NCI-H2196 treated with DMSO at 0.1 percent for 48 hours (cell line): ENCODE measurements at regions not wholly inside any gene's neighbourhood (a gene's known extent, or its start where the extent isn't known, plus 50 kb on each side); places are given as distances from the start of the nearest gene placed in this dataset.
"Not testable (repeated sequence)": the region's sequence is repeated elsewhere in the genome, so short reads cannot be mapped to it uniquely, and the experiment has no call there.

Experiments
- DNase-seq: peaks from one replicate; lab custom pipeline; 2025; ENCODE audit not compliant: unreplicated experiment; lab: John Stamatoyannopoulos, UW

- DNase-seq, result no peak
These were observed 975.4 kb downstream of the ZPLD1 start for GRCh38 chr3:103410231-103410630.

GRCh38 chr3:103421460-103421859 lies 986.6 kb downstream of the ZPLD1 start:
- no peak for DNase-seq

- DNase-seq, result no peak
These were observed 1003.1 kb downstream of the ZPLD1 start for GRCh38 chr3:103437883-103438282.

GRCh38 chr3:103440539-103441203 lies 1005.9 kb downstream of the ZPLD1 start:
- no peak for DNase-seq

DNA sequence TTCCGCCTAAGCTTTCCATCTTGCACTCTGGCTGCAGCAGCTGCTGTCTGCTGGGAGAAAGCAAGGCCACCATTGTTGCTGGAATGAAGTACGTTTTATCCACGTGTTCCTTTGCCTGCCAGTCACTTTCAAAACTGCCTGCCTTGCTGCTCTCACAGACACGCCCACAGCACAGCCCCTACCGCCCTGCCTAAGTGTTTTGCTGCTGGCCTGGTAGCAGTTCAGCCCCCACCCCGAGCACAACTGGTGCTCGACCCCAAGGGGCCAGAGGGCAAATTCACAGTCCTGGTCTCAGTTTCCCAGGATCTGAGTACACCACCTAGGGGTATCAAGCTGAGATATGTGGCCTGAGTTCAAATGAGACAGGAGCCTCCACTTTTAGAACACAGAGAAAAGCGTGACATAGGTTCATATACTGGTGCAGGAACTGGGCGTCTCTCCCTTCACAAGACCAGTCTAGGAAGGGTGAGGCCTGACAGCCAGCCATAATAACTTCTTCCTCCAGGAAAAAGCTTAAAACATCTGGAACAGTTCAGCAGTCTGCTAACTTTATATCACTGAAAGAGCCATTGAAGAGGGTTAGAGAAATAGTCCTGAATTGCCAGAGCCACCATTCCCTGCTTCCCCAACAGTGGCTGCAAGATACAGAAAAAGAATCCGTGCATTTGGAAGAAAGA lies 1012.3 kb downstream of the ZPLD1 start:
- no peak for DNase-seq

DNA sequence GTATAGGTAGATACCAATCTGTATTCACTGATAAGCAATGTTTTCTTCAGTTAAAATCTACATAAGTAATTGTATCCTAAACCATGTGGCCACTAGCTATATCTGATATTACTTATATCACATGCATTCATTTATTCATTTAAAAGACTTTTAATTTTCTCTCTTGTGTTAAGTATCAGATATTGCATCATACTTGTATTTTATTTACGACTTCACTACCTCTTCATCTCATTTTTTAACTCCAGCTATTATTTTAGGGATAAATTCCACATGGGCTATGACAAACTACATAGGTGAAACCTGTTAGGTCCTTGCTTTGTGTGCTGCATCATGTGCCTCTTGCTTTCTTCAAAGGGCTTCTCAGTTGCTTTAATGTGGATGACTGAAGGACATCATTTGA lies 1018.3 kb downstream of the ZPLD1 start:
- no peak for DNase-seq

DNA sequence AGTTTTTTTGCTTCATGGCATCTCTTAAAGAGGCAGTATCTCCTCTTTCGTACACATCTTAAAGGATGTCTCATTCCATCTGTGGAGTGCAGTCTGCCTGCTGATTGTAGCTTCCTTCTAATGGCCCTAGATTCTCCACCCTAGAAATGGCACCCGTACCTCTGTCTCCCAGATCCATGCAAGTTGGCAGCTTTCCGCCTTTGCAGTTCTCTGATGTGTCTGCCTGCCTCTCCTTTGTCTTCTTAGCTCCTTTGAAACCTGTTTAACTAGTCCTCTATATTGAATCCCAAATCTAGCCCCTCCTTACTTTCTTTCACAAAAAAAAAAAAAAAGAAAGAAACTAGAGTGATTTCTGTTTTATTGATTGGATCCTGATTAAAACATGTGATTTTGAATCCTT lies 1025.0 kb downstream of the ZPLD1 start:
- no peak for DNase-seq

DNA sequence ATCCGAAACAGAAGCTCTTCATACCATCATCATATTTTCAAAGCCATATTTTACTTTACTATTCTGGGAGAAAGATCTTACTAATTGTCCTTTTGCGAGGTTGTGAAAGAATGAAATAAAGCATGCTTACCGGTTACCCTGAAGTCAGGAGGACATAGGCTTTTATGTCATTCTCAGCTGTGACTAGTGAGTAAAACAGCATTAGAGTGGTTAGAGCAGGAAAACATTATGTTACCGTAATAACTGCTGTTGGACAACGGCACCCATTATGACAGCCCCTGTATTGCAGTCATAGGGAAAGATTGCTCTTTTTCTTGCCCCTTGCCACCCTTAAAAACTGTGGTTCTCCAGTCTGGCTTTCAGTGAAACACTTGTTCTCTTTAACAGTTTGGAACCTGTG lies 1035.7 kb downstream of the ZPLD1 start:
- no peak for DNase-seq

DNA sequence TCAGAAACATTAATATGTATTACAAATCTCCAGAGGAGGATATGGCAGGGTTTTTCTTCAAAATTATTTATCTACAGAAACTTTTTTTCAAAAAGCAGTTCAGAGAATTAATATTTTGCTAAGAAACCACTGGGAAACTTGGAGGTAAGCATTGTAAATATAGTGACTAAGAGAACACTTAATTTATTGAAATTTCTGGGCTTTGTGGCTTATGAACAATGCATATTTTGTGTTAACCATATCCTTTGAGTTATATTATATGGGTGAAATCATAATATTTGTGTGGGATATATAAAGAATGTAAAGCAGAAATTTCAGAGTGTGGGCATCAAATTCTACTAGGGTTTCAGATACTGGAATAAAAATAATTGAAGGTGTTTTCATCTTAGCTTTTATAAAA lies 1059.2 kb downstream of the ZPLD1 start:
- no peak for DNase-seq

GRCh38 chr3:103494512-103494911 lies 1059.7 kb downstream of the ZPLD1 start:
- no peak for DNase-seq

DNA sequence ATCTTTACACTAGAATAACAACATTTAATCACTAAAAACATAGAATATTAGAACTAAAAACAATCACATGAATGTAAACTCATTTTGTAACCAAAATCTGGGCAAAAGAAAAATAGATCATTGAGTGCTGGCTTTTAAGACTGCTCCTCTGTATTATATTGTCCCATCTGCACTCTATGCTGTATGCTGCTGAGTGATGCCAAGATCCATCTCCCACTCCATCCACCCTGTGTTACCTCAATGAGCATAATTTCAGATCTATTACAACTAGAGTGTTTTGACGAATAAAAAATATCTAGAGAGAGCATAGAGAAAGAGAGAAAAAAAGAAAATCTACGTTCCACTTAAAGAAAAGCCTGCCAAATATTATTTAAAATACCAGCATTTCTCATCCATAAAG lies 1060.4 kb downstream of the ZPLD1 start:
- DNase-seq, result no peak

DNA sequence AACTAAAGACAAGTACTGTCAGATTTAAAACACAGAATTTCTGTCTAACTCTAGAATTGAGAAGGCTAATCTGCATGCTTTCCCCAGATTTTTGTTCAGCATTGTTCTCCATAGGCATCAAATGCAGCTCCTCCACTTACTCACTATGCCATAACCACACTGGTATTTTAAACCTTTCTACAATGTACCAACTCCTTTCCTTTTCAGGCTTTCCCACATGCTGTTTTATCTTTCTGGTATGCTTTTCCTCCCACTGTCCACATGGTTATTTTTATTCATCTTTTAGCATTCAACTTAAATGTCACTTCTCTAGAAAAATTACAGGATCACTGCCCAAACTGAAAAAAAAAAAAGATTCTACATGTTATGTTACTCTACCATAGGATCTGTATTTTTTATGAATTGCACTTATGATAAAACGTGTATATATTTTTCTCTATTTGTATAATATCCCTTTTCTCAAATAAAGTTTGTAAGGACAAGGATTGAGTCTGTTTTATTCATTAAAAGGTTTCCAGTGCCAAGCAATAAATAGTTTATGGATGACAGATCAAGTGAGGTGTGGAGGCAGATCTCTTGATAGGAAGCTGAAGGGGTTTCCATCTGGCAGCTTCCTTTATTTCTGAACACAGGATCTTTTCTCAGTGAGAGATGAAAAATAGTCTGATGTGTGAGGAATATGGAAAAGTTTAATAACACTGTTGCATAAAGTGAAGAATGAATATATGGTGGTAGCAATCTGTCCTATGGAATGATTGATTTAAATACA lies 1064.5 kb downstream of the ZPLD1 start:
- no peak for DNase-seq

DNA sequence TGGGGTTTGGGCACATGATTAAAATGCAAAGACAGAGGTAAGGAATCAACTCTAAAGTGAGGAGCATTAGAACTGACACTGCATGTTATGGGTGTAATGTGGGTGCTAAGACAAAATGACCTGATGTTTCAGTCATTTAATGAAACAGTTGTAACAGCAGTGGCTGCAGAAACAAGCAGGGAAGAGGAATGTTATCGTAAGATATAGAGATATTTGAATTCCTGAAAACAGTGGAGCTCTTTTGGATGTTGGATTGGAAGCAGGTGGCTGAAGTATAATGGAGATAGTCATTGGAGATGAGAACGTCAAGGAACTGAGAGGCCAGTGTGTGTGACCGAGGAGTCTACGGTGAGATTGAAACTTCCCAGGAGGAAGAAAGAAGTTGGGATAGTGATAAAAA lies 1065.2 kb downstream of the ZPLD1 start:
- no peak for DNase-seq

DNA sequence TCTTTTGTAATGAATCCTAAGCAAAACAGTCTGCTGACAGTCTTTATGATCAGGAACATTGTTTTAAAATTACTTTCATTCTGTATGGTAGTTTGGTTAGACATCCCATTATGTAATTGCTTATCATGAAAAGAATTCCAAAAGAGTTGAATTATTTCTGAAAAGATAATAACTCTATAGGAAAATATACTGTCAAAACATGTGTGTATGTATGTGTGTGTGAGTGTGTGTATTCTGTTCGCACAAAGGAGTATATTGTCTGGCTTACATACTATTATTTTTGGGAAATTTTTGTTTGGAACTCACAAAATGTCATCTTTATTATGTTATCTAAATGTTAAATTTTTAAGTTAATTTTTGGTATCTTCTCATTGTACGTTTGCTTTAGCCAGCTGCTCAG lies 1075.9 kb downstream of the ZPLD1 start:
- DNase-seq, result no peak

- DNase-seq, result no peak
These were observed 1077.1 kb downstream of the ZPLD1 start for GRCh38 chr3:103511891-103512290.

DNA sequence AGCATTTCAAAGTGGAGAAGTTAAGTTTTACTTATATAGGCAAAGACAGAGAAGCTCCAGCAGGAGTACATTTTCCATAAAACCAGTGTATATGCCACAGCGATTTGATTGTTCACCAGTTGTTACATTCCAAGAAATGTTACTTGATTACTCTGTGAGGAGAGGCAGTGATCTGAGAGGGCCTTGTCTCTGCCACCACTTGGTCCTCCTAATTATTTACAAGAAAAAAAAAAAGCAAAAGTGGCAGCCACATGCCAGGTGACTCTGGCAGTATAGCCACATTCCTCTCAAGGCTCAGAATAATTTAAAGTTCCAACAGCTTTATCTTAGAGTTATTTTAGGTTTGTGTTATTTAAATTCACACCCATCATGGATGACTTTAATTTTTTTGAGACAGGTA lies 1077.8 kb downstream of the ZPLD1 start:
- DNase-seq, result no peak

DNA sequence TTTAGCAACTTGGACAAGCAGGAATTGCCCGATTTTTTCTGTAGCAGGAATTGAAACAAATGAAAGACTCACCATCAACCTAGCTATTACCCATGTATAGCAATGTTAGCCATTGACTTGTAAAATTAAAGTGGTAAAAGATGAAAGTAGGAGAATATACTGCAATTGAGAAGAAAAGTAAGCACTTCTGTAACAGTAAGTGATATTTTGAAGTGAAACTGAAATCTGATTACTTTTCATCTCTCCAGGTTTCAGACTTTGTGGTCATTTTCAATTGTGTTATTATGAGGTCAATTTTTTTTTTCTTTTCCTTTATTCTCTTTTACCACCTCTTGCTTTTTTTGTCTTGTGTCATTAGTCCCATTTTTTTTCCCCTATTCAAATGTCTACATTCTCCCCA lies 1078.2 kb downstream of the ZPLD1 start:
- no peak for DNase-seq

DNA sequence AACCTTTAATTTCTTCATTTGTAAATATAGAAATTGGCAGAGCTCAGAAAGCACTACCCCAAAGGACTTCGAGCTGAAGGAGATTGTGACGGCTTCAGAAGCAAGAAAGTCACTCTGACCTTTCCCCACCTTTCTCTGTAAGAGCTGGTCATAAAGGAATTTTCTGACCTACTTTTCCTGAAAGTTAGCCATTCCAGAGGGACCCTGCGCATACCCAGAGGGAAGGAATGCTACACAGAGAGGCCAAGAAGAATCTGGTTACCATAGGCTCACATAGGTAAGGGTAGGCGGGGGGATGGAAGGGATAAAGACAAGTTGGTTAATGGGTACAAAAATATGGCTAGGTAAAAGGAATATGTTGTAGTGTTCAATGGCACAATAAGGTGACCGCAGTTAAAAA lies 1080.3 kb downstream of the ZPLD1 start:
- DNase-seq, result no peak

DNA sequence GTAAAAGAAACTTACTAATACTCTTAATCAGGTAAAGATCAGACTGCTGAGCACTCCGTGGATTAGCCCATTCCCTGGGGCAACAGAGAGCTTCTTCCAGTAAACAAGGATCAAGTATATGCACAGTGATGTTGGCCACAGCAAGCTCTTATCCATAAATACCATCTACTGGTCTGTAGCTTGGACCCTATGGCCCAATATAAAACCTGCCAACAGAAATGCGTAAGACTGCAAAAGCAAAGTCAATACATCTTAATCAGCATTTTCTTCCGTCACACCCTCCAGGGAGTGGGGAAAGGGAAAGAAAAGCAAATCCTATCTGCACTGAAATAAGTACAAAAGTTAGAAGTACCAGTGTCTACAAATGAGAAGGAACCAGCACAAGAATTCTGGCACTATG lies 1082.1 kb downstream of the ZPLD1 start:
- DNase-seq, result no peak

- not testable (repeated sequence) for DNase-seq
These were observed 1096.5 kb downstream of the ZPLD1 start for GRCh38 chr3:103531327-103531726.

DNA sequence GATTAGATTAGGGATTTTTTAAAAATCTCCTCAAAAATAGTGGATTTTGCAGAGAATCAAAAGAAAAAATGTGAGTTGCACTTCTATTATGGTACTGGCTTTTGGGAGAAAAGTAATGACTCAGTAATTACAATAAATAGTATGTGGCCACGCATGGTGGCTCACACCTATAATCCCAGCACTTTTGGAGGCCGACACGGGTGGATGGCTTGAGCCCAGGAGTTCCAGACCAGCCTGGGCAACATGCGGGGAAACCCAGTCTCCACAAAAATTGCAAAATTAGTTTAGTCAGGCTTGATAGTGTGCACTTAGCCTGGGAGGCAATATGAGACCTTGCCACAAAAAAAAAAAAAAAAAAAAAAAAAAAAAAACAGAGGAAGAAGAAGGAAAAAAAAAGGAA lies 1098.2 kb downstream of the ZPLD1 start:
- DNase-seq, result no peak

DNA sequence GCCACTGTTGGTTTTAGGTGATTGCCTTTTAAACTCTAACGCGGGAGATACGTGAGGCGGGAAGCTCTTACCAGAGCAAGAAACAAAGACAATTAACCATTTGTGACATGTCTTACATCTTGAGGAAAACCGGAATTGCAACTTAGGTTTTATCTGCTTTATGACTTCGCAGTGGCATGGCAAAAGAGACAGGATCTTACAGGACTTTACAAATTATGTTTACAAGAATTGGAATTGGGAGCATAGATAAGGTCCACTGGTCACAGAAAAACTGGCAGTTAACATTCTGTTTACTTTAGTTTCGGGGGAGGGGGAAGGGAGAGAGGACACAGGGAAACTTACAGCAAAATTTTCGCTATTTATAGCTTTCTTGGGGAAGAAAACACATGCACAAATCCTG lies 1119.6 kb downstream of the ZPLD1 start:
- no peak for DNase-seq
